ENCODE measurements at regions not wholly inside any gene's neighbourhood (a gene's known extent, or its start where the extent isn't known, plus 50 kb on each side); places are given as distances from the start of the nearest gene placed in this dataset.
"Not testable (repeated sequence)": the region's sequence is repeated elsewhere in the genome, so short reads cannot be mapped to it uniquely, and the experiment has no call there.

GRCh38 chr5:30438785-30439184 is 754.7 kb upstream of the CDH6 start:
- Histone ChIP-seq H3K27me3 (no peaks in the 10 kb centered on the region), H3K9me3 (ENCODE audit: low read depth) (no peaks in the 10 kb centered on the region), H3K4me3 (no peak overlapping the region), H3K27ac (no peak overlapping the region), H3K36me3 (no peaks in the 10 kb centered on the region), H3K4me1 (ENCODE audit: low read depth) (no peaks in the 10 kb centered on the region)
- DNase-seq (ENCODE audit: low read depth in 1 of 2, low spot score in 1 of 2): no peak
- TF ChIP-seq, protein P1, sequence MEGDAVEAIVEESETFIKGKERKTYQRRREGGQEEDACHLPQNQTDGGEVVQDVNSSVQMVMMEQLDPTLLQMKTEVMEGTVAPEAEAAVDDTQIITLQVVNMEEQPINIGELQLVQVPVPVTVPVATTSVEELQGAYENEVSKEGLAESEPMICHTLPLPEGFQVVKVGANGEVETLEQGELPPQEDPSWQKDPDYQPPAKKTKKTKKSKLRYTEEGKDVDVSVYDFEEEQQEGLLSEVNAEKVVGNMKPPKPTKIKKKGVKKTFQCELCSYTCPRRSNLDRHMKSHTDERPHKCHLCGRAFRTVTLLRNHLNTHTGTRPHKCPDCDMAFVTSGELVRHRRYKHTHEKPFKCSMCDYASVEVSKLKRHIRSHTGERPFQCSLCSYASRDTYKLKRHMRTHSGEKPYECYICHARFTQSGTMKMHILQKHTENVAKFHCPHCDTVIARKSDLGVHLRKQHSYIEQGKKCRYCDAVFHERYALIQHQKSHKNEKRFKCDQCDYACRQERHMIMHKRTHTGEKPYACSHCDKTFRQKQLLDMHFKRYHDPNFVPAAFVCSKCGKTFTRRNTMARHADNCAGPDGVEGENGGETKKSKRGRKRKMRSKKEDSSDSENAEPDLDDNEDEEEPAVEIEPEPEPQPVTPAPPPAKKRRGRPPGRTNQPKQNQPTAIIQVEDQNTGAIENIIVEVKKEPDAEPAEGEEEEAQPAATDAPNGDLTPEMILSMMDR (IDR thresholded peaks at IDR 0.05; ENCODE audit: low read depth, low read length): no peak

DNA sequence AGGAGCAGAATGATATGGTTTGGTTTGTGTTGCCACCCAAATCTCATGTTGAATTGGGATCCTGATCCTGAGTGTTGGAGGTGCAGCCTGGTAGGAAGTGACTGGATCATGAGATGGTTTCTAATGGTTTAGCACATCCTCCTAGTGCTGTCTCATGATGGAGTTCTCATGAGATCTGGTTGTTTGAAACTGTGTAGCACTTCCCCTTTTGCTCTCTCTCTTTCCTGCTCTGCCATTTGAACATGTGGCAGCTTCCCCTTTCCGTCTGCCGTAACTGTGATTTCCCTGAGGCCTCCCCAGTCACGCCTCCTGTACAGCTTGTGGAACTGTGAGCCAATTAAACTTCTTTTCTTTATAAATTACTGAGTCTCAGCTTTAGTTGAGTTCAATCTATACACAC is 756.8 kb upstream of the CDH6 start:
- TF ChIP-seq, protein P1 (IDR thresholded peaks at IDR 0.05; ENCODE audit: low read depth, low read length): no peak
- Histone ChIP-seq H3K9me3 (ENCODE audit: low read depth) (no peaks in the 10 kb centered on the region), H3K4me1 (ENCODE audit: low read depth) (no peaks in the 10 kb centered on the region), H3K4me3 (no peak overlapping the region), H3K36me3 (no peaks in the 10 kb centered on the region), H3K27ac (no peak overlapping the region), H3K27me3 (no peaks in the 10 kb centered on the region)
- DNase-seq (ENCODE audit: low read depth in 1 of 2, low spot score in 1 of 2): no peak

DNA sequence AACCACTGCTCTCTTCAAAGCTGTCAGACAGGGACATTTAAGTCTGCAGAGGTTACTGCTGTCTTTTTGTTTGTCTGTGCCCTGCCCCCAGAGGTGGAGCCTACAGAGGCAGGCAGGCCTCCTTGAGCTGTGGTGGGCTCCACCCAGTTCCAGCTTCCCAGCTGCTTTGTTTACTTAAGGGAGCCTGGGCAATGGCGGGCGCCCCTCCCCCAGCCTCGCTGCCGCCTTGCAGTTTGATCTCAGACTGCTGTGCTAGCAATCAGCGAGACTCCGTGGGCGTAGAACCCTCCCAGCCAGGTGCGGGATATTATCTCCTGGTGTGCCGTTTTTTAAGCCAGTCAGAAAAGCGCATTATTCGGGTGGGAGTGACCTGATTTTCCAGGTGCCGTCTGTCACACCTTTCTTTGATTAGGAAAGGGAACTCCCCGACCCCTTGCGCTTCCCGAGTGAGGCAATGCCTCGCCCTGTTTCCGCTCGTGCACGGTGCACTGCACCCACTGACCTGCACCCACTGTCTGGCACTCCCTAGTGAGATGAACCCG is 764.5 kb upstream of the CDH6 start:
- not testable (repeated sequence) for H3K27ac ChIP-seq; DNase-seq (ENCODE audit: low read depth in 1 of 2, low spot score in 1 of 2); H3K27me3 ChIP-seq; H3K9me3 ChIP-seq (ENCODE audit: low read depth); H3K36me3 ChIP-seq; H3K4me1 ChIP-seq (ENCODE audit: low read depth)
- H3K4me3 ChIP-seq: peak overlapping the region; percentile 24

DNA sequence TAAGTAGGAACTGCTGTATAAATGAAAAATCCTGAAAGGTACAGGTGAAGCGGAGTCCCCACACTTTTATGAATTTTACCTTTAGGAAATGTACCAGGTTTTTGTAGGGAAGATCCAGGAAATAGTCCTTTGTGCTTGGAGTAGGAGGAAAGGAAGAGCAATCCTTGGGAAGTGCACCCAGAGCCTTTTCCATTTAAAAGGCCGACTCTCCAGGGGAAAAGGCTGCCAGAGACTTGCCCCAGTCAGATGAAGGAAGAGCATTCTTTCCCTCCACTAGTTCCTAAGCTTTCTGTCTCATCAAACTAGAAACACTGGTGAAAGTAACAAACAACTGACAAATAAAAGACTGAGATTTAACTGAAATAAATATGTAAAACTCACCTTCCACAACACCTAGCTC is 779.4 kb upstream of the CDH6 start:
- Histone ChIP-seq H3K36me3 (no peaks in the 10 kb centered on the region), H3K27ac (no peak overlapping the region), H3K4me1 (ENCODE audit: low read depth) (no peaks in the 10 kb centered on the region), H3K27me3 (no peaks in the 10 kb centered on the region), H3K4me3 (no peak overlapping the region), H3K9me3 (ENCODE audit: low read depth) (no peaks in the 10 kb centered on the region)
- DNase-seq (ENCODE audit: low read depth in 1 of 2, low spot score in 1 of 2): no peak
- TF ChIP-seq, protein P1 (IDR thresholded peaks at IDR 0.05; ENCODE audit: low read depth, low read length): no peak

- H3K9me3 ChIP-seq (ENCODE audit: low read depth): no peaks in the 10 kb centered on the region
- no peaks in the 10 kb centered on the region for H3K36me3 ChIP-seq
- no peaks in the 10 kb centered on the region for H3K27me3 ChIP-seq
- no peak for DNase-seq (ENCODE audit: low read depth in 1 of 2, low spot score in 1 of 2)
- no peak overlapping the region for H3K27ac ChIP-seq
- TF ChIP-seq, protein P1 (IDR thresholded peaks at IDR 0.05; ENCODE audit: low read depth, low read length): no peak
- H3K4me1 ChIP-seq (ENCODE audit: low read depth): no peaks in the 10 kb centered on the region
- no peak overlapping the region for H3K4me3 ChIP-seq
These were observed 779.9 kb upstream of the CDH6 start for GRCh38 chr5:30413540-30413939.

DNA sequence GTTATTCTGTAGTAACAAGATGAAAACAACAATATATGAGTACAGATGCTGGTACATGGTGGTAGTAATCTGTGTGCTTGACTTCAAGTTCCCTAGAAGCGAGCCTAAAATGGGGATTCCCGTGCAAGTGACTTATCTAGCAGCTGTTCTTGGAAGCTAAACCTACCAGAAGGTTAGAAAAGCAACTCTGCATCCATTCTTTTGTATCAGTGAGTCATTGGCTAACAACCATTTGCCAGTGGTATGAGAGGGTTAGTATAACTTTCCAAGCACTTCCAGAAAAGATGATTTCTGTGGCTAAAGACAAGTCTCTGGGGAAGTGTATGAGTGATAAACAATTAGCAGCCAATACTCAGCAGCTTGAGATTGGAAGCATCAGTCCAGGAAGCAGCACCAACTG is 787.7 kb upstream of the CDH6 start:
- H3K4me3 ChIP-seq: no peak overlapping the region
- no peak overlapping the region for H3K27ac ChIP-seq
- TF ChIP-seq, protein P1 (IDR thresholded peaks at IDR 0.05; ENCODE audit: low read depth, low read length): no peak
- no peaks in the 10 kb centered on the region for H3K9me3 ChIP-seq (ENCODE audit: low read depth)
- no peaks in the 10 kb centered on the region for H3K27me3 ChIP-seq
- no peaks in the 10 kb centered on the region for H3K36me3 ChIP-seq
- no peak for DNase-seq (ENCODE audit: low read depth in 1 of 2, low spot score in 1 of 2)
- no peaks in the 10 kb centered on the region for H3K4me1 ChIP-seq (ENCODE audit: low read depth)

Data from cardiac muscle cell (in vitro differentiated cells and primary cell).